ENCODE measurements at regions not wholly inside any gene's neighbourhood (a gene's known extent, or its start where the extent isn't known, plus 50 kb on each side); places are given as distances from the start of the nearest gene placed in this dataset.
"Not testable (repeated sequence)": the region's sequence is repeated elsewhere in the genome, so short reads cannot be mapped to it uniquely, and the experiment has no call there.

DNA sequence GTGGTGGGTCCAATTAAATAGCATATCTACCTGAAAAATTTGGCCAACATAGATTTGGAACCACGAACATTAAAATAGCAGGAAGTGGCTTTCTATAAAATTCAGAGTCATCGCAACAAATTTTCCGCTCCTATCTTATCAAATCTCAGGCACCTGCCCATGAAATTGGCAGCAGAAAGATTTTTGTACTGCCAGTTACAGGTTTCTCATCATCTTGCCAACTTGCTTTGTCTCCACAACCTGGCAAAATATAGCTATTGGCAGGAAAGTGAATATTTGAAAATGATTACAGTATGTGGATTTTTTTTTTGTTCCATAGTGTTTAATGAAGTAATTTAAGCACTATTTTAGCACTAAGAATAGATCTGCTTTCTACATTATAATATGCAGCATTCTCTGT is 161.6 kb upstream of the LRRC3B start:
- H3K27ac ChIP-seq = no peak overlapping the region
- TF ChIP-seq ZFX (IDR thresholded peaks at IDR 0.05) = no peak
- TF ChIP-seq, protein P1, sequence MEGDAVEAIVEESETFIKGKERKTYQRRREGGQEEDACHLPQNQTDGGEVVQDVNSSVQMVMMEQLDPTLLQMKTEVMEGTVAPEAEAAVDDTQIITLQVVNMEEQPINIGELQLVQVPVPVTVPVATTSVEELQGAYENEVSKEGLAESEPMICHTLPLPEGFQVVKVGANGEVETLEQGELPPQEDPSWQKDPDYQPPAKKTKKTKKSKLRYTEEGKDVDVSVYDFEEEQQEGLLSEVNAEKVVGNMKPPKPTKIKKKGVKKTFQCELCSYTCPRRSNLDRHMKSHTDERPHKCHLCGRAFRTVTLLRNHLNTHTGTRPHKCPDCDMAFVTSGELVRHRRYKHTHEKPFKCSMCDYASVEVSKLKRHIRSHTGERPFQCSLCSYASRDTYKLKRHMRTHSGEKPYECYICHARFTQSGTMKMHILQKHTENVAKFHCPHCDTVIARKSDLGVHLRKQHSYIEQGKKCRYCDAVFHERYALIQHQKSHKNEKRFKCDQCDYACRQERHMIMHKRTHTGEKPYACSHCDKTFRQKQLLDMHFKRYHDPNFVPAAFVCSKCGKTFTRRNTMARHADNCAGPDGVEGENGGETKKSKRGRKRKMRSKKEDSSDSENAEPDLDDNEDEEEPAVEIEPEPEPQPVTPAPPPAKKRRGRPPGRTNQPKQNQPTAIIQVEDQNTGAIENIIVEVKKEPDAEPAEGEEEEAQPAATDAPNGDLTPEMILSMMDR (conservative IDR thresholded peaks at IDR 0.05) = no peak

DNA sequence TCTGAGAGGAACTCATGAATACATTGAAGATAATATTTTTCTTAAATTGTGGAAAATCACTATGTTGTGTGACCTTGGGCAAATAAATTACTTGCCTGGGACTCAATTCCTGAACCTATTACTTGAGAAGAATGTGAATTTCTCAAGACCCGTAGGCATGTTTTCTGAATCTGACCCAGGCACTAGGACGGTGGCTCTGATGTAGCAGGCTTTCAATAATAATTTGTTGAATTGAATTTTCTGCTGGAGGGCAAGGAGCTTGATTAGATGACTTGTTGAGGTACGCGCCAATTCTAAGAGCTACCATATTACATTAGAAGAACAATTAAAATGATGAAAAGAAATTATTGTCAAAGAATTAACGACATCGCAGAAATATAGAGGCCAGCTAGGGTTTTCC is 150.2 kb upstream of the LRRC3B start:
- no peak for TF ChIP-seq ZFX (IDR thresholded peaks at IDR 0.05)
- TF ChIP-seq, protein P1 (conservative IDR thresholded peaks at IDR 0.05) = no peak
- no peak overlapping the region for H3K27ac ChIP-seq

DNA sequence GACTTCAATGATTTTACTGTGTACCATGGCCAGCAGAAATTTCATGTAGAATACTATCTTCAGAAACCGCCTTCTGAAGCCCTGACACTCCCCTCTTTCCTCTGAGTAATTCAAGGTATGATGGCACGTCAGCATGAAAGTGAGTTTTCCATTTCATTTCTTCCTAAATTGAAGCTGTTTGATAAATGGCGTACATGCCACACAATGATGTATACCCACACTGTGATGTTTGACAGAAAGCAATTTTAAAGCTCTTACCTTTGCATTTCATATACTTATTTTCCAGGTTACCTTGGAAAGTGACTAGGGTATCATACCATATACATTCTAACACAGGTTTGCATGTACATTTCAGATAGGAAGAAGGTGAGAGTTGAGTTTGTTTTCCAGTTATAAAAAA is 147.9 kb upstream of the LRRC3B start:
- H3K27ac ChIP-seq = no peak overlapping the region
- TF ChIP-seq ZFX (IDR thresholded peaks at IDR 0.05) = no peak
- TF ChIP-seq, protein P1 (conservative IDR thresholded peaks at IDR 0.05) = no peak

DNA sequence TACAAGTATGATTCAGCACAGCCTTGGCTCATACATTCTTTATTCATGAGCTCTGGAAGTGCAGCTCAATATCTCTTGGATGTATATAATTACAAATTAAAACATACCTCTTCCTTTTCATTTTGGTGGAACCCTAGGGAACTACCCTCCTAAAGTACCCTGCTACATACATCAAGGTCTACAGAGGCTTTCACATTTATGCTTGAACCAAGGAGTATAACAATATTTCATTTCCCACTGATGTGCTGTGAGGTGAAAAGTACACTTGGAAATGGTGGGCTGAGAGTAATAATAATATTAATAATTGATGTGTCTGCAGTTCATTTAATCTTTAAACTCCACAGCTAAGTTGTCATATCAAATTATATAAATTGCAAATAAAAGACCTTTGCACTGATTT is 142.2 kb upstream of the LRRC3B start:
- TF ChIP-seq, protein P1 (conservative IDR thresholded peaks at IDR 0.05) = no peak
- TF ChIP-seq ZFX (IDR thresholded peaks at IDR 0.05) = no peak
- no peak overlapping the region for H3K27ac ChIP-seq

DNA sequence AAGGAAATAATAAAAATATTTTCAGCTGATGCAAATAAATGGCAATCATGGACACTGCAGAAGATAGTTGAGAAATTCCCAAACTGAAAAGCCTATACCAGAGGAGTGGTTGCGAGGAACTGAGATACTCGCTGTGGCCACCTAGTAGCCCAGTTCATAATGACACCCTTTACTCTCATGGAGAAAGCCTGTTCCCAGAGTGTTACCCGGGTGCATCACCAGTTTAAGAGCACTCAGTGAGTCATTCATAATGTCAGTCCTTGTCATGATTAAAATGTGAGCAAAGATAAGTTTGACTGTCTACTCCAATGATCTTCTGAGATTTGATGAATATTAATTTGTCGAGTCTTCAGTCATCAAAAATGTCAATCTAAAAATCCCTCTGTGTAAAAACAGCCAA is 138.4 kb upstream of the LRRC3B start:
- no peak overlapping the region for H3K27ac ChIP-seq
- TF ChIP-seq, protein P1 (conservative IDR thresholded peaks at IDR 0.05) = peak; percentile 52
- no peak for TF ChIP-seq ZFX (IDR thresholded peaks at IDR 0.05)

DNA sequence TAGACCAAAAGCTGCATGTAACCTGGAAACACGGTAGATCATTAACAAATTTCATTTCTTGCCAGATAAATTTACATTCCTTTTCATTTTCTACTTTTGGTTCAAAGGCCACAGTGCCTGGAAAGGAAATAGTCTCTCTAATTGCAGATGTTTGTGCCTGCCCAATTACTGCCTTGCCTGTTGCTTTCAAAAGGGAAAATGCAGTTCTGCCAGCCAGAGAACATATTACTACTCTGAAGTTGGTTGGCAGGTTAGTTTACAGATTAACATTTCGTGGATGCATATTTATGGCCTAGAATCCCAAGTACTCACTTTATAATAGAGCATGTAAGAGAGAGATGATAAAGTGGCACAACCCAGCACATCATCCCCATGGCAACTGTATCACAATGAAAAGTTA is 124.3 kb upstream of the LRRC3B start:
- TF ChIP-seq ZFX (IDR thresholded peaks at IDR 0.05) = no peak
- TF ChIP-seq, protein P1 (conservative IDR thresholded peaks at IDR 0.05) = no peak
- H3K27ac ChIP-seq = no peak overlapping the region

DNA sequence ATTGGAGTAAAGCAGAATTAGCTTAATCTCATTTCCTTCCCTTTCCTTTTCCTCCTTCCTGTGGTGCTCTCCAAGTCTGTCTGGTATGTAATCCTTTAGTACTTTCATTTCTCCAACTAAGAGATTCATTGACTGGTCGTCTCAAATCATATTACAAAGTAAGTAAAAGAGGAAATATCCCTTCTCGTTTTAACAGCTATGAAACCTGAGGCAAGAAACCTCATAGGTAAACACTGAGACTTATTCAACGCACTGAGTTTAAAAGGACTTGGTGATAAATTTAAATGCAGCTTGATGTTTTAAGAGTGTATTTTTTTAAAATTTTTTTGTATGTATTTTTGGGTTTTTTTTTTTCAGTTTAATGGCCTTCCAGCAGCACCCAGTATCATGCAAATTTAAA is 117.2 kb upstream of the LRRC3B start:
- TF ChIP-seq, protein P1 (conservative IDR thresholded peaks at IDR 0.05) = no peak
- TF ChIP-seq ZFX (IDR thresholded peaks at IDR 0.05) = no peak
- no peak overlapping the region for H3K27ac ChIP-seq

DNA sequence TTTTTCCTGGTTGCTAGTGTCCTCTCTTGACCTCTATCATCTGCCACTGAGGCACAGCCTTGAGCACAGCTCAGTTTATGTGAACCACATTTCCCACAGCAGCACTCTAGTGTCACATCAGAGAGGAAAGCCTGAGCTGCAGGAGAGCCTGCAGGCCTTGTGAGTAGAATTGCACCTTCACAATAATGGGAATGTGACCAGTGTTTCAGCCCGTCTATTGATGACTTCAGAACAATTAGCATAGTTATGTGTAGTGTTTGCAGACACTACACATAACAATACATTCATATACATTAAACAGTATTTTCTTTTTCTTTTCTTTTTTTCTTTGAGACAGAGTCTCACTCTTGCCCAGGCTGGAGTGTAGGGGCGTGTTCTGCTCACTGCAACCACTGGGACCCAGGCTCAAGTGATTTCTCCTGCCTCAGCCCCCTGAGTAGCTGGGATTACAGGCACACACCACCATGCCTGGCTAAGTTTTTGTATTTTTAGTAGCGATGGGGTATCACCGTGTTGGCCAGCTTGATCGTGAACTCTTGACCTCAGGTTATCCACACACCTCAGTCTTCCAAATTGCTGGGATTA is 108.0 kb upstream of the LRRC3B start:
- H3K27ac ChIP-seq = not testable (repeated sequence)
